ENCODE measurements at regions not wholly inside any gene's neighbourhood (a gene's known extent, or its start where the extent isn't known, plus 50 kb on each side); places are given as distances from the start of the nearest gene placed in this dataset.

DNA sequence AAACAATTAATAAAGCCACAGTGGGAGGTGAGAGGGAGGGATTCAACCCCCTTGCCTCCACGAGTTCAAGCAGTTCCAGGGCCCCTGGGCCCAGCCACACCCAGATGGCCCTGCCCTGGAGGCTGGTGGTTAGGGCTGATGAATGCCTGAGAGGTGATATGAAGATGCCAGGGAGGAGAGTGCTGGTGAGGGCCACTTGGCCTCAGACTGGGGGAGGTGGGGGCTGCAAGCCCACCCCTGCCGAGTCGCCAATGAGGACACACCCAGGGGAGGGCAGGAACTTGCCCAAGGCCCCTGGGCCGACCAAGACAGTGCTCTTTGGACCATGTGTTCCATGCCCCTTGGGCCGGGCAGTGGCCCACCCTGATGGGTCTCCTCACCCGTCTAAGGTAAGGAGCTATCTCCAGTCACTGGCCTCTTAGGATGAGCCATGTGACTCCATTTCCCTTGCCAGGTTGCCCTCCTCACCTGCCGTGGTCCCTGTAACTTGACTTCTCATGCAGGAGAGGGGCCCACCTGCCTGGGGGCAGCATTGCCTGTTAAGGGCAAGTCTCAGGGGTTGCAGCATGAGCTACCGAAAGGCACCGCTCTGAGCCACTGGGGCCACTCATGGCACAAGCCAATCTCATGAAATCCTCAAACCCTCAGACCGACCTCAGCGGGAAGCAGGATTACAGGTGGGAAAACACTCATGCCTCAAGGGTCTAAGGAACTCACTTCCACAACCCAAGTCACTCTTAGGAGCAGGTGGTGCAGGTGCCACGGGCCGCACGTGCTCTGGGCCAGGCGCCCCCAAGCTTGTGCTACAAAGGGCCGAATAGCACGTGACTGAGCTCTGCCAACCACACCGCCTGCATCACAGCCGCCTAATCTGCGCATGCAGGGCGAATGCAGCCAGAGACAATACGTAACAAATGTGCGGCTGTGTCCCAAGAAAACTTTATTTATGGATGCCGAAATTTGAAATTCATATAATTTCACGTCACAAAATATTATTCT, 147.4 kb upstream of the MLN start:
- DNase-seq (ENCODE audit: low read depth in 3 of 3), result no peak

DNA sequence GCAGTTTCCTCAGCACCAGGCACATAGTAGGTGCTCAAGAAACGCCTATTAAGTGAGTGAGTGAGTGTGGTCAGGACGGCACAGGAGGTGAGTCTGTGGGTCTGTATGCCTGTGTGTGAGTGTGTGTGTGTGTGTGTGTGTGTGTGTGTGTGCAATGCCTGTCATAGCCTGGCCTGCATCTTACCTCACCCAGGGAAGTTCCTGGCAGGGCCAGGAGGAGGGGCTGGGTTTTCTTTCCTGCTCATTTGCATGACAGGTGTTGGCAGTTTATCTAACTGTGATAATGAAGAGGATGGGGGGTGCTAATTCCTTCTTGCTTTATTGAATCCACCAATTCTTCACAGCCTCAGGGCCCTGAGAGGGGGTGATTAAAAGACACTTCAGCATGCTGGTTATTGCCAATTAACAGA, 146.7 kb upstream of the MLN start:
- DNase-seq (ENCODE audit: low read depth in 3 of 3), result no peak

DNA sequence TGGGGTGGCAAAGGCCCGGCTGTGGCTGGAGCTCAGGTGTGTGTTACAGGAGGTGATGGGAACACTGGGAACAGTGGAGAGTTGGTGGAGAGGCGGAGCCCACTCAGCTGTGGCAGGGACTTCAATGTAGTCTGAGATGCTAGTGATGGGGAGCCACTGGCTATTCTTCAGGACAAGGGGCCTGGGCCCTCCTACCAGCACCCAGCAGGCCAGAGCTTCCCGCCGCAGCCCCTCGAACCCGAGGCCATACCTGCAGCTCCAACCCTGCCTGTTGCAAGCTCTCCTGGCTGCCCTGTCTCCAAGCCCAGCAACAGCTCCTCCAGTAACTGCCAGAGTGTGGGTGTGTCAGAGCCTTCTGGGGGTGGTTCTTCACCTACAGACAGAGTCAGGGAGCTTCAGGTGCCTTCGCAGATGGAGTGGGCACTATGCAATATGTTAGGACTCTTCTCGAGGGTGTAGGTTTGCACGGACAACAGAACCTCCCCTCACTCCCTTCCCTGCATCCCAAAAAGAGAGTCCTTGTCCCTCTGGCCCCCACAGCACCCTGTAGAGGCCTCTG, 146.2 kb upstream of the MLN start:
- no peak for DNase-seq (ENCODE audit: low read depth in 3 of 3)

DNA sequence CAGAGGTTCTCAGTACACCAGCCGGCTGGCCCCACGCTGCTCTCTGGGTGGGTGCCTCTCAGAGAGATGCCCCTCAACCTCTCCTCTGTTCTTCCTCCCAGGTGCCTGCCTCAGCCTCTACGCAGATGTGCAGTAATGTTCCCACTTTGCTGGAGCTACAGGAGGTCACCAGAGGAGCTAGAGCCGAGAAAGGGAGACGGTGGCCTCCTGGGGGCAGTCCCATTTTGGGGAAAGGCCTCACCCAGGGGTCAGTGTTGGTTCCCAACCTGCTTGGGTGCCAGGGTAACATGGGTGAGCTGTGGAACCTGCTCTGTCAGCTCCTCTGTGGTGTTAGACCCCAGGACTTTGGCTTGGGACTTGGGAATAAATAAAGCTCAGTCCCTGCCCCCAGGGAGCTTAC, 145.3 kb upstream of the MLN start:
- DNase-seq (ENCODE audit: low read depth in 3 of 3), result no peak

DNA sequence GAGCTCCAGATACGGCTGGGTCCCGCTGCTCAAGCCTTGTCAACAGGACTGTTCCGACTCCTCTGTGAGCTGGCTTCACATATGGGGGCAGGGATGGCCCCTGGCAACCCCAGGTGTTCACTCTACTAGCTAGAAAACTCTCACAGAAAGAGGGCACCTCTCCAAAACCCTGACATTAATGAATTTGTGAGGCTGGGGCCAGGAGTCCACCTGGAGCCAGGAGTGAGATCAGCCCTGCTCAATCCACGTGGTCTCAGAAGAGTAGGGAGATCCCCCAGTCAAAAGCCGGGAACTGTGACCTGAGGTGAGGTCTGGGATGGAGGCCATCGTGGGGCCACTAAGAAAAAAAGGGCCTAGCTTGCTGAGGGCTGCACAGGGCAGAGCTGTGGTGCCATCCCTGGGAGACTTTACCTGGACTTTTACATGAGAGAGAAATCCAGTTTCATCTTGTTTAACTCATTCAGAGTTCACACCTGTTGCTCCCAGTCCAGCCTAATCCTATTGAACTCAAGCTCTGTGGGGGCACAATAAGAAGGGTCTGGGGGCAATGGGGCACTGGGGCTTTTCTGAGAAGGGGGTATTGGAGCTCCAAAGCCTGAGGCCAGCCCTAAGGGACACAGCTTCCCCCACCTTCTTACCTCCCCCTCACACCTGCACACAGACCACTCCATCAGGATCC, 144.3 kb upstream of the MLN start:
- DNase-seq (ENCODE audit: low read depth in 3 of 3), result no peak

DNA sequence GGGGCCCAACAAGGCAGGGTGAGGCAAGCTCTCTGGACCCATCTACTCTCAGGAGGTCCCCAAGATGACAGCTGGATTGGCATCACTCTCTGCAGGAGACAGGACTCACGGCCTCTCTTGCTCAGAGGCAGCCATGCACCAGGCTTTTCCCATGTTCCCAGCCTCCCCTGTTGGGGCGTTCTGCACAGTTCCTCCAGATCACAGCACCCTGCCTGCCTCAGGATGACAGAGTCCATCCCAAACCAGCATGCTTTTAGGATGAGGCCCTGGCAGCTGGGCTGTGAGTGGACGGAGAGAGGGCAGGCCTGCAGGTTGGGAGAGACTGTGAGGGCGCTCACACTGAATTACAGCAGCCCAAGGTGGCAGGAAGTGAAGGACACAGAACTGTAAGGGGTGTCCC, 143.2 kb upstream of the MLN start:
- no peak for DNase-seq (ENCODE audit: low read depth in 3 of 3)

DNA sequence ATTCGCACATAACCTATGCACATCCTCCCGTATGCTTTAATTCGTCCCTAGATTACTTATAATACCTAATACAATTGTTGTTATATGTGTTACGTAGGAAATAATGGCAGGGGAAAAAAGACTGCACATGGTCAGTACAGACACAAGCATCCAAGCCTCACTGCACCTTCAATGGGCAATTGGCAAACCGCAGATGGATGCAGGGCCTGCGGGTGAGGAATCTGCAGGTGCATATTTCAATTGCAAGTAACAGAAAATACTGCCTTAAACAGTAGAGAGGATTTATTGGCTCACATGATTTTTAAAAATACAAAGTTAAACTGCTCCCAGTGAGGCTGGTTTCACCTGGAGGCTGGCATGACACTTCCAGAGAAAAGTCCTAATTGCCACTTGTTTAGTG, 142.1 kb upstream of the MLN start:
- DNase-seq (ENCODE audit: low read depth in 3 of 3), result no peak

DNA sequence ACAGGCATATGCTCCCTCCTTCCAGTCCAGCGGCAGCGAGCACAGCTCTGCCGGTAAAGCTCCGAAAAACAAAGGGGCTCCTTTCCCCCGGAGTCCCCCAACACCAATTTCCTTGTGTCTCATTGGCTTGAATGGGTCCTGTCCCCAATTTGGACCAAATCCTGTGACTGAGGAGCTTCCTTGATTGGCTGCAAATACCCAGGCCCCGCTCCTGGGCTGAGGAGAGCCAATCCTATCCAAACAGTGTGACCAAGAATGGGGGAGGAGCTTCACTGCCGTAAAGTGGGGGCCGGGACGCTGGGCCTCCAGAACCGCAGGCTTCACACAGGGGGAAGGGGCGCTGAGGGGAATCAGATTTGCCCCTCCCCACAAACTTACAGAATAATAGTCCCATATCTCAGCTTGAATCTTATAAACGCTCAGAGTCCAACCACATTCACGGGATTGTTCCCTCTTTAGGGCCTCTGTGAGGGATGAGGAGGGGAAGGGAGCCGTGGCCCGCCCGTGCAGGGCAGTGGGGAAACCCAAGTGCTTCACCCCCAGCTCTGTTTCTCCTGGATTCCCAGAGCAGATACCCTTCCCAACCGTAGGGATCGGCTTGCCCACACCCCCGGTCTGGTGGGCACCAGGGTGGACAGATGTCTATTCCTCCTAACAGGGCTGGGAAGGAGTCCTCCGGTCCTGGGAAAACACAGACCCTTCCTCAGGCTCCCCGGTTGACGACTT, 141.0 kb upstream of the MLN start:
- DNase-seq (ENCODE audit: low read depth in 3 of 3), result no peak

DNA sequence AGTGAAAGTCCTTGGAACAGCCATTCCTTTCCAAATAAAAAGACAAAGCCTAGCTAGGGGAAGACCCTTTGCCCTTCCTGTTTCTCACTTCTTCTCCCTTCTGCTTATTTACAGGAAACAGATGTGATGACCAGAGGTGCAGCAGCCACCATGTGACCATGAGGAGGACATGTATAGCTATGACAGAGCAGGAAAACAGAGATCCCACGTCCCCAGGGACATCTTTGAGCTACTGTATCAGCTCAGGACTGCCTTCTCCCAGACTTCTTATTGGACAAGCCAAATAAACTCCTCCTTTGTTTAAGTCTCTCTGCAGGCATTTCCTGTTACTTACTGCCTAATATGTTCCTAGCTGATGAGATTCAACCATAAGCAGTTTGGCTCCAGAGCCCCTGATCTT, 133.1 kb upstream of the MLN start:
- DNase-seq (ENCODE audit: low read depth in 3 of 3), result no peak

DNA sequence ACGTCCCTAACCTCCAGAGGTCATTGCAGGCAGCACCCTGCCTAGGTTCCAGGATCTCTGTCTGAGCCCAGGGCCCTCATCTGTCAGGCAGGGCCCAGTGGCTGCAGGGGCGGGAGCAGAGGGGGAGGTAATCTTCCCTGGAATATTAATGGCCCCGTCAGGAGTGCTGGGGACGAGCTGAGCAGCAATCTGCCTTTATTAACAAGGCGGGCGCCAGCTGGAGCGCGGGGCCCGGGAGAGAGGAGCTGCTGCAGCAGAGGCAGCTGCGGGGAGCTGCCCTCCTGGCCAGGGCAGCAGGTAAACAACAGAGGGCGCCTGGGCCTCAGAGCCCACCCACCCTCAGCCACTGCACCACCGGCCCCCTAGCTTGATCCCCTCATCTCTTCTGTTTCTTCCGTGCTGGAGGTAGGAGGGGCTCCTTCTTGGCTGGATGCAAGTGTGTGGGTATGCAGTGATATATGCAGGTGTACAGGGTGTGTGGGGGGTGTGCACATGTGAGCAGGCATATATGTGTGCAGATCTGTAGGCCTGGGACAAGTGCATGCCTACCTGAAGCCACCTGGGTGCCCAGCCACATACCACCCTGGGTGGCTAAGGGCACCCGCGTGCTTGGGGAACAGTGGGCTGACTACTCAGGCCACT, 131.8 kb upstream of the MLN start:
- no peak for DNase-seq (ENCODE audit: low read depth in 3 of 3)

DNA sequence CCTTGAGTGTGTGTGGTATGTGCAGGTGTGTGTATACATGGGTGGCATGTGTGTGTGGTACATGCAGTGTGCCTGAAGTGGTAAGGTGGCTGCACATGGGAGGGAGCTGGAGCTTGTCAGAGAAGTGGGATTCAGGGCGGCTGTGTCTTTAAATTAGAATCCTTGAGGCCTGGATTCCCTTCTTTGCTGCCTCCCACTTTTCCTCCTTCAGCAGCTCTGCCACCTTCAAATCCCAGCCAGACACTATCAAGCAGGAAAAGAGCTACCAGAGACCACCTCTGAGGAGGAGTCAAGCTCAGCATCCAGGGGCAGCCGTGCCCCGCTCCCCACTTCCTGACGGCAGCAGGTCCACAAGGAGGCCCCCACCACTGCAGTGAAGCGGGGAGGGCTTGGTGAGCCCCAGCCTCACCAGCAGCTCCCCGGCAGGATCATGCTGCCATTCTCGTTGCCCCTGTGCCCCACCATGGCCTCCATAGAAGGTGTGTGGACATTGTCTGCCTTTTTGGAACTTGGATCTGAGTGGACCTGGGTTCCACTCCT, 131.0 kb upstream of the MLN start:
- DNase-seq (ENCODE audit: low read depth in 3 of 3), result no peak

DNA sequence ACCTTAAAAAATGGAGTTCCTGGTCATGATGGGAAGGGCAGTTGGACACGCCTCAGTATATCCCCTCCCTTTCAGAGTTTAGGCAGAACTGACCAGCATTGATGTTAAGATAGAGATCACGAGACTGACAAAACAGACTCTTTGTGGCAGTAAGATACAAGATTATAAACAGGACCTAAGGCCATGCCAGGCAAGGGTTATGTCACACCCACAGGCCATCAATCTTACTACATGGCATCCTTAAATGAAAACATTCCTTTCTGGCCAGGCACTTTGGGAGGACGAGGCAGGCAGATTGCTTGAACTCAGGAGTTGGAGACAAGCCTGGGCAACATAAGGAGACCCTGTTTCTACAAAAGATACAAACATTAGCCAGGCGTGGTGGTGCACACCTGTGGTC, 129.3 kb upstream of the MLN start:
- no peak for DNase-seq (ENCODE audit: low read depth in 3 of 3)

DNA sequence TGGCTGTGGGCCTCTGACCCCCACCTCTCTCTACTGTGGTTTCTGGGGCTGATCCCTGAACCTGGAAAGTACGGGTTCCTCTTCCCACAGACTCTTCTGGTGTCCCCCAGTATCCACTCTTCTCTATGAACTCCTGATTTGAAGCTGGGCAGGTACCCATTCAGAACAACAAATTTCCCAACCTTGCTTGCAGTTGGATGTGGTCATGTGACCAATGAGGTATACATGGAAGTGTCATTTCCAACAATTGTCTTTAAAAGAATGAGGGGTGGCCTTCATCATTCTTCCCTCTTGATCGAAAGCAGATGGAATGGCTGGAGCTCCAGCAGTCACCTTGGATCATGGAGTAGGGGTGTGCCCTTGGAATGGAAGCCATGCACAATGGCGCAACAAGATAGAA, 128.0 kb upstream of the MLN start:
- DNase-seq (ENCODE audit: low read depth in 3 of 3), result no peak

DNA sequence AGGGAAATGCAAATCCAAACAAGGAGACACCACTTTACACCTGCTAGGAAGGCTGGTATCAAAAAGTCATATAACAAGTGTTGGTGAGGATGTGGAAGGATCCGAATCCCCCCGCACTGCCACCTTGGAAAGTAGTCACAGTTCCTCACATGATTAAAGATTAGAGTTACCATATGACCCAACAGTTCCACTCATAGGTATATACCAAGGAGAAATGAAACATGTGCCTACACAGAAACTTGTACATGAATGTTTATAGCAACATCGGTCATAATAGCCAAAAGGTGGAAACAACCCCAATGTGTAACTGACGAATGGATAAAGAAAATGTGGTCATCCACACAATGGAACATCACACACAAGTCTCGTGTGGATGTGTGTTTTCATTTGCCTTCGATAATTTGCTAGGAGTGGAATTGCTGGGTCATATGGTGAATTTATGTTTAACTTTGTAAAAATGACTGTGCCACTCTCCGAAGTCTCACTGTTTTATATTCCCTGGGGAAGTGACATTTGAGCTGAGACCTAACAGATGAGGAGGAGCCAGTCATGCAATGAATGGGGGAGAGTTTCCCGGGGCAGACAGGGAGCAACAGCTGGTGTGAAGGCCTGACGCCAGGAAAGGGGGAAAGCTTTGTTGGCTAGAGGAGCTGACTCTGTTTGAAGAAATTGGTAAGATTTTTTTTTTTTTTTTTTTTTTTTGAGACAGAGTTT, 125.9 kb upstream of the MLN start:
- no peak for DNase-seq (ENCODE audit: low read depth in 3 of 3)

DNA sequence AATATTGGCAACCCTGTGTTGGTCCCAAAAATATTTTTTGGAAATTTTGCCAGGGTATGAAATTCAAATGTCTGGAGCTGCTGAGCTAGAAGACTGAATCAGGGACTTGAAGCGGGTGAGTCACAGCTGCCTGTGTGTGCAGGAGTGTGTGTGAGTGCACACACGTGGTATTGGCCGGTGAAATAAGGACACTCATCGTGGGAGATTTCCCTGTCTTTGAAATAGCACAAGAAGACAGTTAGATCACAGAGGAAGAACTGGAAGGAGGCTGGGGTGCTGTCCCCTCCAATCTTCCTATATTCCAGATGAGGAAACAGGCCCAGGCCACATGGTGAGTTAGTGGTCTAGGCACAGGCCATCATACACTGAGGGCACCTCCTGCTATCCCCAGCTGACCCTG, 123.8 kb upstream of the MLN start:
- no peak for DNase-seq (ENCODE audit: low read depth in 3 of 3)

DNA sequence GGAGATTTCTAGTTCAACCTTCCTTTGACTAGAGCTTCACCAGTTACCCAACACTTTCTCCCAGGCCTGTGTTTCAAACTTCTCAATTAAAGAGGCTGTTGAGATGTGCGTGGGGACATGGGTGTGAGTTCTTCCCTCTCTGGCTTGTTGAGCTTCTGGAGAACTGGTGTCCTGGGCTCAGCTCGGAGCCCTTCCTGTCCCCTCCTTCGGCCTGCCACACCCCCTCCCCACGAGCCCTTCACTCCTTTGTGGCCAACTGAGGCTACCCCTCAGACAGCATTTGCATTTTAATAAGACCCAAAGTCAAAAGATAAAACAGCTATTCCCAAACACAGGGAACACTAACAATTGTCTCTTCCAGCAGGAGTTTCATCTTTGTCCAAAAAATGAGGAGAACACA, 123.3 kb upstream of the MLN start:
- DNase-seq (ENCODE audit: low read depth in 3 of 3), result no peak

DNA sequence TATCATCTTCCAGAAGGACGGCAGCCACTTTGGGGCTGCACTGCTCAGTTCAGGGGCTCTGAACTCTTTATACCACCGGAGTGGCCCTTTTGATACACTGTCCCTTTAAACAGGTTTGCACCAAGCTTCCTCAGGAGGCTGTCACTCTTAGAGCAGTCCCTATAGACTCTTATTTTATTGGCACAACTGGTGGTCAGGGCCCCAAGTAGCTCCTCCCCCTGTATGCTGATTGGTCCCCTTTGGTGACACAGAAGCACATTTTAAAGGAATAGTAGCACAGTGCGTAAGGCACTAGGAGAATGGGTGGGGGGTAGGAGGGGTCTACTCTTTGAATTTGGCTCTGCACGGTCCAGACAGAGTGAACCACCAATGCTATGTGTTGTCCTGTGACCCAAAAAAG, 122.6 kb upstream of the MLN start:
- DNase-seq (ENCODE audit: low read depth in 3 of 3), result no peak

DNA sequence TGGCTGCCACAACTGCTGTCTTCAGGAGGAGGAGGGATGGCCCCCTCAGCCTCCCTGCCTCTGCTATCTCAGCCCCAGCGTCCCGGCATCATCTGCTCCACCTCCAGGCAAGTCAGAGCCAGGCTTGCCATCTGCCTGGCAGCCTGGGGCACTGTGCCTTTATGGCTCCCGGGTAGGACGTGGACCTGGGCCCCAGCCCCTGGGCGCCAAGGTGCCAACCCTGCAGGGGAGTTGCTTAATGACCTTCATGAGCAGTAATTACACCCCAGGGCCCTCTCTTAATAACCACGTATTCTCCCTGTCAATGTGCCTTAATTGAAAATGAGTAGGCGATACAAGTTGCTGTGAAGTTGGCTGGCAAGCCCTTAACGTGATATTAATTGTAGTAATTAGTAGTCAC, 122.1 kb upstream of the MLN start:
- DNase-seq (ENCODE audit: low read depth in 3 of 3), result no peak

DNA sequence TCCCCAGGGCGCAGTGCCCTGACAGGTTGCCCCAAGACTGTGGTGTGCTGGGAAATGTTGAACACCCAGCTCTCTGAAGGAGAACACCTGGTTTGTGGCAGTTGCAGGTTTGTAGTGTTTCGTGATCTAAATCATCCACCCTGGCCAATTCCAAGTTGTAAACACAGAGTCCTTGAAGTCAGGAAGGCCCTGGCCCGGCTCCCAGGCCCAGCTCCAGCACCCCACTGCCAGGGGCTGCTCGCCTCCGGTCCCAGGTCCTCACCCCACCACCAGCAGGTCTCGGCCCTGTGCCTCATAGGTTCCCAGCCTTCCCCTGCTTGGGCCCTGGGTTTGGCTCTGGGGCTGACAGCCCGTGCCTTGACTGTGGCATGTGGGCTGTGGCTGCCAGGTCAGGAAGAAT, 121.4 kb upstream of the MLN start:
- DNase-seq (ENCODE audit: low read depth in 3 of 3), result no peak

DNA sequence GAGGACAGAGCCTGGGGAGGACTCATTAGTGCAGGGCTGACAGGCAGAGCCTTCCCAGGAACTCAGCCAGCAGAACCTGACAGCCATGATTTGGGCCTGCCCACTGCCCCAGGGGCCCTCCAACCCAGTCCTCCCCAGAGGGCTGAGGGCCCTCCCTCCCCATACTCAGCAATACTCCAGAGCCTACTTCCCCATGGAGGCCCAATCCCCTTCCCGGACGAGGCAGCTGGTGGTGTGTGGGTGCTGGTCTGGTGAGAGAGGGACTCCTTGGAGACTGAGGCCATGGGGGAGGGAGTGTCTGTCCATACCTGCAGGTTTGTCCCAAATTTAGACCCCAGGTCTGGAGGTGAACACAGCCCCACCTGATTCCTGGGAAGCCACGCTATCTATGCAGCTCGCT, 120.9 kb upstream of the MLN start:
- no peak for DNase-seq (ENCODE audit: low read depth in 3 of 3)
